HCT116 (cell line): ENCODE measurements at regions not wholly inside any gene's neighbourhood (a gene's known extent, or its start where the extent isn't known, plus 50 kb on each side); places are given as distances from the start of the nearest gene placed in this dataset.

ENCODE experiments used
- ATAC-seq: fragments of 200-7000 bp; cut with Tn5 transposase; 2 replicates; pipeline ENCODE4 v1.9.1; 2020; ENCODE audit warnings: mild to moderate bottlenecking, moderate library complexity
- BruUV-seq: library from RNA; stranded (reverse); fragments of 400-500 nt; replicated peaks from 2 replicates; lab custom pipeline; 2021; lab: Mats Ljungman, UMichigan
- CTCF ChIA-PET: fragments of 300-600 bp; sonication (Branson Sonifier 250); formaldehyde crosslinking; loops from one replicate; lab custom pipeline; 2021; ENCODE audit warnings: antibody characterized with exemption; lab: Charles Lee
- POLR2A ChIA-PET: fragments of 300-600, 350-600 bp; sonication (Branson Sonifier 250); formaldehyde crosslinking; loops from one replicate; lab custom pipeline; 2021; ENCODE audit warnings: antibody characterized with exemption; lab: Charles Lee
- RAD21 ChIA-PET, 2 experiments: fragments of 300-600 bp; sonication (Branson Sonifier 250); formaldehyde crosslinking; loops; one replicate each; lab custom pipeline; 2023; ENCODE audit warnings: low total read pairs in 2 of 2; ENCODE audit not compliant: uncharacterized antibody in 2 of 2, unreplicated experiment in 2 of 2, low non-redundant PET in 1 of 2; lab: Charles Lee
- DNase-seq: peaks from one replicate; pipeline ENCODE4 v3.0.0-alpha.2; 2010; ENCODE audit warnings: low read depth, low spot score
- H2AFZ ChIP-seq: fragments of 200-600 bp; shearing (Covaris generic), sonication (generic); 2 replicates; pipeline ENCODE4 v1.6.1; 2017; ENCODE audit warnings: low read depth, mixed run types, mixed read lengths, antibody characterized with exemption, low read length; ENCODE audit not compliant: poor library complexity, severe bottlenecking
- H3K27ac ChIP-seq: 2 replicates; pipeline ENCODE4 v1.5.1; 2012; ENCODE audit warnings: low read depth, low read length
- H3K27me3 ChIP-seq: fragments of 200-600 bp; sonication (generic); 2 replicates; pipeline ENCODE4 v1.6.1; 2016; ENCODE audit warnings: mixed run types, low read length, mixed read lengths; ENCODE audit not compliant: insufficient read depth
- H3K36me3 ChIP-seq, 2 experiments: fragments of 200-500 bp in 1 of 2; fragments of 200-600 bp in 1 of 2; sonication (Bioruptor generic) in 1 of 2; sonication (generic) in 1 of 2; 2 replicates each; pipeline versions ENCODE4 v1.5.1 to v1.6.1; 2014 to 2016; ENCODE audit warnings: low read length in 2 of 2, inconsistent platforms in 1 of 2, mixed read lengths in 1 of 2, mixed run types in 1 of 2; ENCODE audit not compliant: insufficient read depth in 2 of 2, control insufficient read depth in 1 of 2
- H3K4me1 ChIP-seq, 2 experiments: fragments of 200-600 bp in 1 of 2; sonication (generic) in 1 of 2; 2 replicates each; pipeline versions ENCODE4 v1.5.1 to v1.6.1; 2012 to 2017; ENCODE audit warnings: low read length in 2 of 2, inconsistent platforms in 1 of 2, mild to moderate bottlenecking in 1 of 2, mixed read lengths in 1 of 2, mixed run types in 1 of 2, moderate library complexity in 1 of 2; ENCODE audit not compliant: insufficient read depth in 2 of 2, control insufficient read depth in 1 of 2
- H3K4me2 ChIP-seq: fragments of 200-600 bp; sonication (generic); 2 replicates; pipeline ENCODE4 v1.6.1; 2017; ENCODE audit warnings: mixed run types, low read length, mixed read lengths
- H3K4me3 ChIP-seq, 2 experiments: fragments of 200-600 bp in 1 of 2; sonication (generic) in 1 of 2; replicated peaks in 1 of 2; 2 replicates each; pipeline ENCODE4 v1.5.1; 2011 to 2016; ENCODE audit warnings: low read length in 2 of 2, control low read depth in 1 of 2, low read depth in 1 of 2, mild to moderate bottlenecking in 1 of 2, mixed read lengths in 1 of 2, mixed run types in 1 of 2
- H3K79me2 ChIP-seq: fragments of 200-600 bp; sonication (generic); 2 replicates; pipeline ENCODE4 v1.6.1; 2017; ENCODE audit warnings: mild to moderate bottlenecking, mixed run types, low read length, moderate library complexity, mixed read lengths; ENCODE audit not compliant: insufficient read depth
- H3K9ac ChIP-seq: fragments of 200-600 bp; sonication (generic); 2 replicates; pipeline ENCODE4 v1.6.1; 2016; ENCODE audit warnings: low read length, mixed read lengths
- H3K9me2 ChIP-seq: fragments of 200-600 bp; sonication (generic), shearing (Covaris generic); 2 replicates; pipeline ENCODE4 v1.6.1; 2017; ENCODE audit warnings: mixed run types, mild to moderate bottlenecking, moderate library complexity; ENCODE audit not compliant: insufficient read depth
- H3K9me3 ChIP-seq, 2 experiments: fragments of 200-500 bp in 1 of 2; fragments of 200-600 bp in 1 of 2; sonication (Bioruptor generic) in 1 of 2; sonication (generic) in 1 of 2; 2 replicates each; pipeline ENCODE4 v1.6.1; 2014 to 2017; ENCODE audit warnings: low read length in 2 of 2, mixed read lengths in 2 of 2, inconsistent platforms in 1 of 2, low read depth in 1 of 2, mild to moderate bottlenecking in 1 of 2, mixed run types in 1 of 2, moderate library complexity in 1 of 2; ENCODE audit not compliant: control insufficient read depth in 1 of 2, insufficient read depth in 1 of 2
- H4K20me1 ChIP-seq: fragments of 200-600 bp; sonication (generic), shearing (Covaris generic); 2 replicates; pipeline ENCODE4 v1.6.1; 2017; ENCODE audit warnings: mixed run types, mild to moderate bottlenecking, moderate library complexity; ENCODE audit not compliant: insufficient read depth
- CBX3 ChIP-seq: IDR thresholded peaks from 2 replicates; pipeline ENCODE4 v1.6.1; 2012; ENCODE audit warnings: low read depth
- CEBPB ChIP-seq: IDR thresholded peaks from 2 replicates; pipeline ENCODE4 v1.6.1; 2012; ENCODE audit warnings: low read depth
- CTCF ChIP-seq, 3 experiments: fragments of 200-600 bp in 1 of 3; sonication (generic) in 1 of 3; IDR thresholded peaks in 2 of 3; conservative IDR thresholded peaks in 1 of 3; 2 replicates each; pipeline ENCODE4 v1.5.1; 2012 to 2017; ENCODE audit warnings: low read depth in 2 of 3, low read length in 2 of 3, antibody characterized with exemption in 1 of 3, borderline replicate concordance in 1 of 3, control low read depth in 1 of 3, mild to moderate bottlenecking in 1 of 3, mixed read lengths in 1 of 3, mixed run types in 1 of 3, moderate library complexity in 1 of 3; ENCODE audit not compliant: insufficient read depth in 1 of 3
- EGR1 ChIP-seq: IDR thresholded peaks from 2 replicates; pipeline ENCODE4 v1.6.1; 2012; ENCODE audit warnings: low read depth
- ELF1 ChIP-seq: IDR thresholded peaks from 2 replicates; pipeline ENCODE4 v1.6.1; 2012; ENCODE audit warnings: low read depth, borderline replicate concordance
- EZH2 ChIP-seq: fragments of 200-600 bp; sonication (generic); IDR thresholded peaks from 2 replicates; pipeline ENCODE4 v1.6.1; 2017; ENCODE audit warnings: antibody characterized with exemption, mixed run types
- FOSL1 ChIP-seq: IDR thresholded peaks from 2 replicates; pipeline ENCODE4 v1.6.1; 2012; ENCODE audit warnings: low read depth
- JUND ChIP-seq: IDR thresholded peaks from 2 replicates; pipeline ENCODE4 v1.6.1; 2012
- POLR2A ChIP-seq: IDR thresholded peaks from 2 replicates; pipeline ENCODE4 v1.7.0; 2011; ENCODE audit warnings: borderline replicate concordance; ENCODE audit not compliant: insufficient read depth, insufficient read length; ENCODE audit errors: extremely low read depth
- POLR2AphosphoS5 ChIP-seq: IDR thresholded peaks from 2 replicates; pipeline ENCODE4 v1.6.1; 2011; ENCODE audit warnings: mild to moderate bottlenecking, low read depth, low read length, moderate library complexity
- SIN3A ChIP-seq: IDR thresholded peaks from 2 replicates; pipeline ENCODE4 v1.6.1; 2012; ENCODE audit warnings: low read depth
- SP1 ChIP-seq: IDR thresholded peaks from 2 replicates; pipeline ENCODE4 v1.6.1; 2012; ENCODE audit warnings: low read depth
- ZFX ChIP-seq: fragments of 450-650 bp; IDR thresholded peaks from 2 replicates; pipeline ENCODE4 v1.6.1; 2017
- intact Hi-C: fragments of 100-400 bp; cut with micrococcal nuclease; formaldehyde crosslinking; loops from 2 replicates; pipeline ENCODE4 v1.10.0; 2022
- TF ChIP-seq, protein P1 (sequence below): IDR thresholded peaks from 2 replicates; pipeline ENCODE4 v1.6.1; 2012
- TF ChIP-seq, protein P2 (sequence below): IDR thresholded peaks from 2 replicates; pipeline ENCODE4 v1.6.1; 2012

DNA sequence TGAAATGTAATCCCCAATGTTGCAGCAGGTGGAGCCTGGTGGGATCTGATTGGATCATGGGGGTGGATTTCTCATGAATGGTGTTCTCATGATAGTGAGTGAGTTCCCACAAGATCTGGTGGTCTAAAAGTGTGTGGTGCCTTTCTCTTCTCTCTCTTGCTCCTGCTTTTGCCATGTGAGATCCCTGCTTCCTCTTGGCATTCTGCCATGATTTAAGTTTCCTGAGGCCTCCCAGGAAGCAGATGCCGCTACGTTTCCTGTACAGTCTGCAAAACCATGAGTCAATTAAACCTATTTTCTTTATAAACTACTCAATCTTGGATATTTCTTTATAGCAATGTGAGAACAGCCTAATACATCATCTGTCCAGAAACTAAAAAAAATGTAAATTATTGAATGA, 298.3 kb downstream of the MEX3B start:
- no peak overlapping the region for H3K4me2 ChIP-seq
- H3K4me1 ChIP-seq, result no peaks in the 10 kb centered on the region
- no peak for DNase-seq
- H3K79me2 ChIP-seq, result no peaks in the 10 kb centered on the region
- no peak overlapping the region for H2AFZ ChIP-seq
- TF ChIP-seq SIN3A, result no peak
- TF ChIP-seq CTCF (IDR thresholded peaks at IDR 0.05 in 2 of 3, conservative IDR thresholded peaks at IDR 0.05 in 1 of 3; ENCODE audit: borderline replicate concordance in 1 of 3, insufficient read depth in 1 of 3, low read depth in 2 of 3, low read length in 2 of 3), result no peak
- TF ChIP-seq CEBPB, result no peak
- no peak for TF ChIP-seq EGR1
- TF ChIP-seq JUND, result no peak
- TF ChIP-seq POLR2AphosphoS5, result no peak
- no peak for TF ChIP-seq POLR2A
- no peak for TF ChIP-seq CBX3
- no peak for TF ChIP-seq EZH2
- no peak for TF ChIP-seq SP1
- no peak for TF ChIP-seq ELF1
- TF ChIP-seq FOSL1, result no peak
- TF ChIP-seq, protein P1, sequence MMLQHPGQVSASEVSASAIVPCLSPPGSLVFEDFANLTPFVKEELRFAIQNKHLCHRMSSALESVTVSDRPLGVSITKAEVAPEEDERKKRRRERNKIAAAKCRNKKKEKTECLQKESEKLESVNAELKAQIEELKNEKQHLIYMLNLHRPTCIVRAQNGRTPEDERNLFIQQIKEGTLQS, result no peak
- no peak for TF ChIP-seq ZFX
- TF ChIP-seq, protein P2, sequence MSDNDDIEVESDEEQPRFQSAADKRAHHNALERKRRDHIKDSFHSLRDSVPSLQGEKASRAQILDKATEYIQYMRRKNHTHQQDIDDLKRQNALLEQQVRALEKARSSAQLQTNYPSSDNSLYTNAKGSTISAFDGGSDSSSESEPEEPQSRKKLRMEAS, result no peak
- BruUV-seq, result no TSS peak
- RAD21 ChIA-PET, result no interaction called here
- POLR2A ChIA-PET, result no interaction called here
- H3K4me3 ChIP-seq, result no peak overlapping the region
- H3K9me2 ChIP-seq, result no peaks in the 10 kb centered on the region
- no peak for ATAC-seq
- no peaks in the 10 kb centered on the region for H3K9me3 ChIP-seq
- H3K27me3 ChIP-seq, result peaks cover 27% of the 10 kb centered on the region
- CTCF ChIA-PET, result no interaction called here
- no peaks in the 10 kb centered on the region for H4K20me1 ChIP-seq
- H3K9ac ChIP-seq, result no peak overlapping the region
- H3K27ac ChIP-seq, result no peak overlapping the region
- no peaks in the 10 kb centered on the region for H3K36me3 ChIP-seq
- intact Hi-C loops, result no loop called here
